GM18873 (cell line): ENCODE measurements at regions not wholly inside any gene's neighbourhood (a gene's known extent, or its start where the extent isn't known, plus 50 kb on each side); places are given as distances from the start of the nearest gene placed in this dataset.

Experiments used
- ATAC-seq: cut with Tn5 transposase; IDR thresholded peaks from one replicate; pipeline ENCODE4 v1.9.1; 2021; ENCODE audit warnings: mild to moderate bottlenecking, moderate library complexity, moderate number of reproducible peaks; ENCODE audit not compliant: unreplicated experiment, low FRiP score

DNA sequence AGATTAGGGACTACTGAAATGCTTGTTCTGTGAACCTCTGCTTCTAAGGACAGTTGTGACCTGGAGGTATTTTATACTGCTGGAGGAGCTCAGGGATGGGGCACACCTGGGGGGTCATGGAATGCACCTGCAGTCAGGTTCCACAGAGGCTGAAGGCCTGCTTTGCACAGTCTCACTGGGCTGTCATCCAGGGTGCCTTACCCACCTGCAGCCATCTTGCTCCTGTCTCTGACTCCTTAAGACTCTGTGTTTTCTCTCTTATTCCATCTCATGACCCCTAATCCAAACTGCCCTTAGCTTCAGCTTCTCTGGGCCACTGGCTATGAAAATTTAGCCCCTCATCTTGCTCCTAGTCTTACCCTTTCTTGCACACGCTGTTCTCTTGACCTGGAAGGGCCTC is 127.0 kb upstream of the SNX19 start:
- no peak for ATAC-seq

DNA sequence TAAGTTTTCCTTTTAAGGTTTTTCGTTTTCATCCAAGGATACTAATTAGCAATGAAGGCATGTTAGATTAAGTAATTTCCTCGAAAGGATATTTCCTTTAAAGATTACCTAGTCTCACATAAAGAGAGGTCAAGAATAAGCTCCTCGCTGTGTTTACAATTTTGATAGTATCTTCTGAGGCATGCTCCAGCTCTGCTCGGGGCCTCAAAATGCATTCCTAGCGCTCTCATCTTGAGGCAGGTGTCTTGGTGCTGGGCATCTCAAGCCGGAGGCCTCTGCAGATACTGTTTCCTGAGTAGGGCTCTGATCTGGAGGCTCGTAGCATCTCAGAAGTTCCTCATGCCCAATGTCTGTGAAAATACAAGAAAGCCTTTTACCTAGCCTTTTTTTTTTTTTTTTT is 128.6 kb upstream of the SNX19 start:
- no peak for ATAC-seq

DNA sequence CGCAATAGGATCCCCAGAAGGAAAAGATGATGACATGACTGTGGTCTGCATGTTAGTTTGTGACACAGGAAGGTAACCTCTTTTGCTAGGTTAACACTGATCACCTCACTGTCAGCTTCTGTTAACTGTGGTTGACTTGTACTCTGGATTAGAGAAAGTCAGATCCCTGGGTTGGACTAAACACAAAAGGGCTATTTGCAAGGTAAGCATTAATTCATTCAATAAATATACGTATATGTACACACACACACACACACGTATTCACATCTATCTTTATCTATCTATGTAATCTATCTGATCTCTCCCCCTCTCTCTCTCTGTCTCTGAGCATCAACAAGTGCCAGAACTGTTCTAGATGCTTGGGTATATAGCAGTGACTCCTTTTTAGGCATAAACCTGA is 136.1 kb upstream of the SNX19 start:
- no peak for ATAC-seq

DNA sequence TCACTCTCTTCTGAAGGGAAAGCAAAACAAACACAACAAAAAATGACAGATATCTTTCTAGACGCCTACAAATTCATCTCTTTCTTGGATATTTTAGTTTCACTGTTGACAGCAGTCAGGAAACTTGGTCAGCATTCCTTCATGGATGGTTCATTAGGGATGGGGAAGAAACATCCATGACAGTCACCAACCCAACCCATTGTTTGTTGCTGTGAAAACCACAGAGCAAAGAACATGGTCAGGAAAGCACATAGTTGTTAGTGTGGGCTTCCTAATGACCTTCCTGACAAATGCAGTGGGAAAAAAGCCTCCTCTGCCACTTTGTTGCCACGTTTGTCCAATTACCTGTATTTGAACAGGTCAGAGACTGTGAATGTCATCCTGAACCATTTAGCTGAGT is 139.8 kb upstream of the SNX19 start:
- ATAC-seq: no peak

DNA sequence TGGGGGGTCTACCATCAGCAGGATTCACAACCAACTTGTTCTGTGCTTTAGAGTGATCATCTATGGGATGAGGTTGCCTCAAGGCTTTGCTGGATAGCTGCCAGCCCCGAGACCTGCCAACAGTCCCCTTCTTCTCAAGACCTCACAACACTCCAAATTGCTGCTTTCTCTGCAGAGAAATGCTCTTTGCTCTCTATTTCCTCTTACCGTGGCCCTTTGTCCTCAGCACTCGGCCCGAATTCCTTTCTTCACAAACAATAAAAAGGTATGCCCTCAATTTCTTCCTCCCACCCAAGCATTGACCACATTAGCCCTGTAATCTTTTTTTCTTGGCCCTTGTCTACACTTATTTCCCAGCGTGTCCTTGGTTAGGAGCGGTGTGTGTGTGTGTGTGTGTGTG is 147.4 kb upstream of the SNX19 start:
- ATAC-seq: no peak

DNA sequence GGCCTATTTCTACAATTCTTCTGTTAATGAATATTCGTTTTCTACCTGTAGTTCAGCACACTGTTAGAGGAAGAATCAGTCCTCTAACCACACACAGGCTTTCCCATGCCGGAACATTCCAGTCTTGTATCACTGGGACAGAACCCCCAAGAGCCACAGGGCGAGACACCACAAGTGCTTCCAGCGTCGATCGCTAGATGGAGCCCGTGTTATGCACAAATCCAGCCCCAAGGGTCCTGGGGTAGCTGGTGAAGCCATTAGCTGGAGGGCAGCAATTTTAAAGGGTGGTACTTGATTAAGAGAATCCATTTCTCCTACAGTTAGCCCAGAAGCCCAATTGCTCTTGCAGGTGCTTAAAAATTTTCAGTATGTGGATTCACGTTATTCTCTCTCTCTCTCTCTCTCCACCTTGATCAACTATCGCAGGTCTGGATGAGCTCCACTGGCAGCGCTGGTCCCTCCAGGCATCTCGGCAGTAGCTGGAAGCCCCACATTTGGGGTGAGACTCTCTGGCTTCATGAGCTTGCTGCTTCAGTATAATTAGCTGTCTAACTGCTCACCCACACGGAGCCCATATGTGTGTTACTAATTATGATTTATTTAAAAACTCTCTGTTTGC is 148.2 kb upstream of the SNX19 start:
- peak; percentile 50 for ATAC-seq

DNA sequence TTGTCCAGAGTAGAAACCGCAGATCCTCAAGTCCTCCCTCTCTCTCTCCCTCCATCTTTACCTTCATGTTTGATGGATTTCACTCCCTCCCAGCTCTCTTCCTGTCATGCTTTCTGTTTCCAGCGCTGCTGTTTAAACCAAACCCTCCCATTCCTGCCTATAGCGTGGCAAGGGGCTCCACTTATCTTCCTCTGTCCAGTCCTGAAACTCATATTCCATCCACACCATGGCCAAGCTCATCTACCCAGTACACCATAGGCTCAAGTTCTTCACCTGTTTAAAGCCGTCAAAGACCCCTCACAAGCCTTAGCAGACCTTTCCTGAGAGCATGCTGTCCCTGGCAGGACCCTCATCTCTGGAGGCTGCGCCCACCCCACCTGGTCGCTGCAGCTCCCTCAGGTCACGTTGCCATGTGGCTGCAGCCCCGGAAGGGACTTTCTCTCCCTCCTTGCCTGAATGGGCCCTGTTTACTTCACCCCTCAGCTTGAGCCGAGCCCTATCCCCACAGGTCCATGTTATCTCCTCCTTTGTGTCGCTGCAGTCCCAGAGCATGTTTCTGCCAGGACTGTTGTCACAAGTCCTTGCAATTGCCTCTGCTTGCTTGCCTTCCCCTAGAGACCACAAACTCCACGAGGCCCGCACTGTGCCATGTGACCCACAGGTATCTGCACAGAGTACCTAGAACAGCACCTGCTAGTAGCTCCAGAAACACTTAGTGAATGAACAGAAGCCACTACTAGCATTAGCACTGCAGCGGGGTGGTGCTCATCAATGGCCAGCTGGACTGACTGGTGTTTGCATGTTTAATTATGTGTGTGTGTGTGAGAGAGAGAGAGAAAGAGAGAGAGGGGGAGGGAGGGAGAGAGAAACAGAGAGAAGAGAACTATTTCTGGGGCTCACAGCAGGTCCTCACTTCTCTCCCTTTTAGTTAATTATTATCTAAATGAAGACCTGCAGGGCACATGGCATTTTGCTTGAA is 149.4 kb upstream of the SNX19 start:
- no peak for ATAC-seq

DNA sequence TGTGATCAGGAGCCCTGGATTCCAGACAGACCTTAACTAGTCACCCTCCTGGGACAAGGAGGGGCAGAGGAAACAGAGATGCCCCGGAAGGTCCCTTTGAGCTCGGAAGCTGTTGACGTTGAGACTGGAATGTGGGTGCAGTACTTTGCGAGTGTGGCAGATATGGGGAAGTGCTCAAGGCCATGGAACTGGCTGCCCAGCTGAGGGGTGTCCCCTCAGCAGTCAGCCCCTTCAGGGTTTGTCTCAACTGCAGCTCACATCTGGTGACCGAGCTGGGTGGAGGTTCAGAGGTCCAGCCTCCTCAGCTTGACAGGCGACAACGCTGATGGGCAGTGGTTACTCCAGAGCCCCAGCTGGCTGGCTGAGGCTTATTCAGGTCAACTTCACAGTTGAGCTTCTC is 150.3 kb upstream of the SNX19 start:
- ATAC-seq: no peak

DNA sequence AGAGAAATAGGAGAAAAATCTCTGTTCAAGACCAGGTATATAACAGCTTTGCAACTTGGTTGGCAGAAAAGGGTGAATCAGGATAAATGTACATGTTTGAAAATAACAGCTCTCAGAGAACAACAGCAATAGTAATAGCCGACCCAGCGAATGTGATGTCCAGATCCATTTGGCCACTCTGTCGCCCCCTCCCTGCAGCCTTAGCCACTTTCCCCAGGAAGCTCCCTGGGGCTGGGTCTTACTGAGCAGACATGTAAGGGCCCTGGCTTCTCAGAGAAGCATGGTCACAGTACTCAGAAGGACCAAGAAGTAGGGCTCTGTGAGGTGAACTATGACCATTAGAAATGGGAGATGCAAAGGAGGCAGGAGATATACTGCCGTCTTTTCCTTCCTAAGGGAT is 154.1 kb upstream of the SNX19 start:
- ATAC-seq: no peak

DNA sequence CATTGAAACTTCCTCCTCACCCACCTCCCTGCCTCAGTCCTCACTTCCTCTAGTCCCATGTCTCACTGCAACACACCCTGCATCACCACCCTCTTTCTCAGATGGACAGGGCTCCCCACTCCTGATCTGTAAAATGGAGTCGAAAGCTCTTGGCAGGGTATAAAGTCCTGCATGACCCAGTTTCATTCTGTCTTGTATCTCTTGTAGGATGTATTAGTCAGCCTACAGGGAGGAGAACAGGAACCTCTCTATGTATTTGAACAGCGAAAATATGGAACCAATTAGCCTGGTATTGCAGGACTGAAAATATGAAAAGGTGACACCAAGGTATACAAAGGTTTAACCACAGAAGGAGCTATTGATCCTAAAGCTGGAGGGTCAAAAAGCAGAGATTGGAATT is 156.9 kb upstream of the SNX19 start:
- ATAC-seq: no peak

DNA sequence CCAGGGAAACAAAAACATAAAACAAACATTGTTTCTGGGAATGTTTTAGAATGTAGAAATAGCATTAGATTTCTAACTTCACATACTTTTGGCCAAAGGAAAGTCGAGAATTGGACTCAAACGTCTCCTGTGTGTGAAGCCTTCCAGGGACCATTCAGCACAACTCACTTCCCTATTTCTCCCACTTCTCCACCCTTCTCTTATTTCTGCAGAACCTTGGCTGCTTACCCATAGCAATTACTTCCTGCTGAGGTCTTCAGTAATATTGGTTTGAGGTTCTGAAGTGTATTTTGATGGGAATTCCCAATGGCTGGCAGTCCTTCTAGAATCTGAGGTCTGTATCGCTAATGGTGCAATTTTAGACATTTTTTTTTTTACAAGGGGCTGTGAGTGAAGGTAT is 158.3 kb upstream of the SNX19 start:
- ATAC-seq: no peak

DNA sequence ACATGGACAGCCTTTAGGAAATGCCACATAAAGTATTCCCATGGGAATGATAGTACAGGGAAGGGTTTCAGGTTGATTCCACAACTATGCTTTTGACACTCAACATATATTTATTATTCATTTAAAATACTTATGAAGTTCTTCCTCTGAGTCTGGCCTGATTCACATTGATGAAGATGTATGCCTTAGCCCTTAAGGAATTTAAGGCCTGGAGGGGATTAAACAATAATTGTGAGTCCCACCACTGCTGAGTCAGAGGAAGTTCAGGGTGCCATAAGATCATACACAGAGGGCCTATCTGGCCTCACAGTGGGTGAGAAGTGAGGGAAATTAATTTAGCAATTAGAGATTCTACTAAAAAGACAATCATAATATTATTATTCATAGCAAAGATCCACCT is 161.1 kb upstream of the SNX19 start:
- no peak for ATAC-seq

DNA sequence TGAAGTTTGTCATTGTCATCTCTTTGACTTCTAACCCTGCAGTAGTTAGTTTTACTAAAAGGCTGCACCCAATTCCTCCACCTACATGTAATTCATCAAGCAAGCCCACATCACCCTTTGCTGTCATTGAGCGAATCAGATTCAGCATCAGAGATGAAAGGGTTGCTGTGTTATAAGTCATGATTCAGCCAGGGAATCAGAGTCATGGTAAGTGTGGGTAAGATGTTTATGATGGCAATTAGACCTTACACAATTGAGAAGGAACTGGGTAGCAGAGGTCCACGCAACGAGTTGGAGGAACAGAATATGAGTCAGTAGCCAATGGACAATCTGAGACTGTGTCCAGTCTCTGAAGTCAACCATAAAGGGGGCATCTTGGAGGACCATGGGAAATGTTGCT is 162.8 kb upstream of the SNX19 start:
- ATAC-seq: no peak

DNA sequence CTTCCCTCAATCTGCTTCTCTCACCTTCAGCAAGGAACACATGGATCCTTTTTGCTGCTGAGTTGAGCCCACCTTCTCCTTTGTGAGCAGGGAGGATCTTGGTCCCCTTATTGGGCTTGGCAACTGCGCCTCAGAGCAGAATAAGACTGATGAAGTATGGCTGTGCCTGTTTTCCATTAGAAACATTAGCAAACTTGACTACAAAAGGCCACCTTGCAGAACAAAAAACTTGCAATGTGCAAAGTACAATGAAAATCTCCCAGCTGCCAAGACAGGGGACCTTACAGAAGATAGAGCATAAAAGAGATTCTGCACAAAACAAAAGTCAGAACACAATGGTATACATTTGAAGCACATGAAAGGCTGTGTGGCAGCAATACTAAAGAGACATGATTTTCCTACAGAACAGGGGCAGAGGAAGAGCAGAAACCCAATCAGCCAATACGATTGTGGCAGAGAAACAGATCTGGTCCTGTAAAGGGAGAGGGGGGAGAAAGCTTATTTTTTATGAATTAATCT is 173.5 kb upstream of the SNX19 start:
- ATAC-seq: no peak

DNA sequence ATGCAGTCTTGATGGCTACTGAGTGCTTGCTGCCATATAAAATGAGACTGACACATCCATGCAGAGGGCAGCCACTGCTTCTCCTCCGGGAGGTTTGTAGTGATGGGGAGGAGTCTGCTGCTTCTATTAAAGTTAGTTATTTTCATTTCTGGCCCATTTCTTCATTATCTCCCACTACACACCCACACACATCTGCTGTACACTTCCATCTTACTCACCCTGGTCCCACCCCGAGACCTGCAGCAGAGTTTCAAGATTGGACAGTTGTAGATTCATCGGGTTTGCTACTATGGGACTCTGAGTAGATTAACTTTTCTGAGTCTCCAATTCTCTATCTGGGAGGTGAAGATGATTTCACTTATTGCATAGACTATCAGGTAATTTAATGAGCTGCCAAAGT is 176.2 kb upstream of the SNX19 start:
- no peak for ATAC-seq

DNA sequence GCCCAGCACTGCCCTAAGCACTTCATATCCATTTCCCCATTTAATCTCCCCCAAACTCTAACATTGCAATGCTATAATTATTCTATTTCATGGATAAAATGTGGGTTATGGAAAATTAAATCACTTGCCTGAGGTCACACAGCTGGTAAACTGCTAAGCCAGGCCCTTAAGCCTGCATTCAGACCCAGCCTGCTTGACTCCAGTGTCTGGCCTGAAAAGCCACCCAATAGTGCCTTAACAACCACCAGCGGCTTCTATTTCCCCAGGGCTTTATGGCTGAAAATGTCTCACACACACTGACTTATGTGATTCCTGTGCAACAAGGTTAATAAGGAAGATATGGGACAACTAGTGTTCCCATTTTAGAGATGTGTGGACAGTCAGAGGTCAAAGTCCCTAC is 178.5 kb upstream of the SNX19 start:
- ATAC-seq: no peak

DNA sequence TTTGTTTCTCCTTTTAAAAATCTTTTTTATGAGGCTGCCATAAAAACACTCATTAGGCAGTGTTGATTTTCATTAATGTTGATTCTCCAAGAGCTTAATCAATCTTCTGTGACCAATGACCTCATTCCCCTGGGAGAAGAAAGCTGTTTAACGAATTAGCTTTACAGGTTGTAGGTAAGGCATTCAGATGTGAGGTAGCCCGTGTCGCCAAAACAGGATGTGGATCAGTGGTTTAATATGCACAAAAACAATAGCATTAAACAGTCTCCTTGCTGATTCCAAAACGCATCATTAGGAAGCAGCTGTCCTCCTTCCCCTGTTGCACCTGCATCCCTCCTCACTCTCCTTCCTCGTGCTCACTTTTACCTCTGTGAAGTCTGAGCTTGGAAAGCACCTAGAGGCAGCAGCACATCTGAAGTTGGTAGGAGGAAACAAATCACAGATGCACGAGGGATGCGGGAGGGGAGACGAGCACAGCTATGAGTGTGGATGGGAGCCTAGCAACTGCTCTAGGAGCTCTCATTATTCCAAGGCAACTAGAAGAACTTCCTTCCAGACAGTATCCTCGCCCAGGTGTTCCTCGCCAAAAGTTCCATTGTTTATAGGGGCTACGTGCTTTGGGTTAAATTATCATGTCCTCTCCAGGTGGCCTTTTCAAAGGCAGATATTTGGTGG is 179.4 kb upstream of the SNX19 start:
- ATAC-seq: no peak

DNA sequence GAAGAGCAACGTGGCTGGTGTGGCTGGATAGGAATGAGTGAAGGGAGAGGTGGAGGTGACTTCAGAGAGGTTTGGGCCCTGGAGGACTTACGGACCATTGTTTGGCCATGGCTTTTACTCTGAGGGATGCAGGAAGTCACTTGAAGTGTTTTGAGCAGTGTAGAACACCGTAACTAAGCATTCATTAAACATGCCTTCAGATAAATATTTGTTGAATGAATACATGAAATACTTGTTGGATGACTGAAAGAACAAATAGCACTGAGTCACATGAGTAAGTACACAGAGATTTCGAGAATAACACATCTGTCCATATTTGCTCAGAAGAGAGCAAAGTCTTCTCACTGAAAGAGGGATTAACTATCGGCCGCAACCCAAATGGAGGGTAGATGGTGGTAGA is 182.7 kb upstream of the SNX19 start:
- ATAC-seq: no peak

DNA sequence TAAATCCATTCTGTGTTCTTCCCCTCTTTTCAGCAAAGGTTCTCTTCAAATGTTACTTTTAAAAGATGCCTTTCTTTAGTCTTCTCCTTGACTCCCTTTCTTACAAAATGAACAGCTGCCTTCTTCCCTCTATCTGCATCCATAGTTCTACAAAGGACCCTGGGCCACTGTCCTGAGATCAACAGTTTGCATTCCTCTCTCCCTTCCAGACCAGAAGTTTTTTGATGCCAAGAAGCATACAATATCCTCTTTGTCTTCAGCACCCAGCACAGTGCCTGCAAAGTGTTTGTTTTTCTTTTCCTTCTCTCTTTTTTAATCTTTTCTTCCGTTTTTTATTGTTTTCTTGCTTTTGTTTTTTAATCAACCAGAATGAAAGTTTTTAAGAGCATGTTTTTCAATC is 183.5 kb upstream of the SNX19 start:
- ATAC-seq: no peak

DNA sequence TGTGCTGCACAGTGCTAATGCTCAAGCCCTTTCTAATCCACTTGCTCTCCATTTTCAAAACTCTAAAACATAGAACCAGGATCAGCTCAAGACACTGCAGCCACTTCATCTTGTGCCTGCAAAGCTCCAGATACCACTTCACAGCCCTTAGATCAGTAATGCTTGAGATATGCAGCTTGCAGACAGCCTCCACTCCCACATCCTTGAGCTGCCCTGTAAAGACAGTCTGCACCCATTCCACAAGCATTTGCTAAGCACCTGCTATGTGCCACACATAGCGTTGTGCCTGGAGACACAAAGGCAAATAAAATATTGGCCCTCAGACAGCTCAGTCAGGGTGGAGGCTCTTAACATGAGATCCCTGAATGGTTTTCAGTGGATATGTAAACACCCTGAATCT is 192.5 kb upstream of the SNX19 start:
- no peak for ATAC-seq

DNA sequence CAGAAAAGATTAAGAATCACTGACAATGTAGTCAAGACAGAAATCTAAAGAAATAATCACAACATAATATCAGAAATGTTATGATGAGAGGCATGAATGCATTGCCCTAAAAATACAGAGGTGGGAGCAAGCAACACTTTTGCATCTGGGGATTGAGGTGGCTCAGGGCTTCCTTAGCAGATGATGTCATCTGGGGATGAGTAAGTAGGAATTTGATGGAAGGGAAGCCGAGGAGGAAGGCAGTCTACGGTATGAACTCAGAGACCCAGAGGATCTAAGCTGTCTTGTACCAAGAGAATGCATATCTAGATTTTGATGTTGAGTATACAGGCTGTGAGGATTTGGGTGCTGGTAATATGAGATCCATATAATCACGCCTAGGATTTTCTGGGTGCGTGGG is 193.0 kb upstream of the SNX19 start:
- no peak for ATAC-seq
